ENCODE measurements at regions not wholly inside any gene's neighbourhood (a gene's known extent, or its start where the extent isn't known, plus 50 kb on each side); places are given as distances from the start of the nearest gene placed in this dataset.

GRCh38 chr12:62098132-62098531, 162.1 kb upstream of the USP15 start:
- no peak for FAIRE-seq

More at GRCh38 chr12:62098132-62098531, 162.1 kb upstream of the USP15 start:
- H3K9me1 ChIP-seq (ENCODE audit: control insufficient read depth, insufficient read depth, low read length): no peaks in the 10 kb centered on the region
- H3K9me3 ChIP-seq (replicated peaks; ENCODE audit: control insufficient read depth, insufficient read depth, low read depth, low read length): no peaks in the 10 kb centered on the region
- H3K4me3 ChIP-seq: no peak overlapping the region
- in situ Hi-C loops (cut with MboI): no loop called here
- 0% methylated on average over 3 of the region's 3 CpGs for WGBS (ENCODE audit: insufficient coverage, low coverage, missing lambda C conversion rate)
- TF ChIP-seq KLF1 (tag; IDR thresholded peaks at IDR 0.05): no peak
- TF ChIP-seq DLX4 (CRISPR knock-in tag; IDR thresholded peaks at IDR 0.05): no peak
- no peak for TF ChIP-seq CBFA2T2 (conservative IDR thresholded peaks at IDR 0.05)
- no peak for TF ChIP-seq NEUROD1 (IDR thresholded peaks at IDR 0.05; ENCODE audit: borderline replicate concordance, low read depth, low read length, partially characterized antibody)
- no peak for TF ChIP-seq ATF2 (CRISPR knock-in tag; IDR thresholded peaks at IDR 0.05)
- TF ChIP-seq NBN (IDR thresholded peaks at IDR 0.05; ENCODE audit: low read depth): no peak
- no peak for TF ChIP-seq ZNF830 (CRISPR knock-in tag; IDR thresholded peaks at IDR 0.05)
- TF ChIP-seq, protein P1, sequence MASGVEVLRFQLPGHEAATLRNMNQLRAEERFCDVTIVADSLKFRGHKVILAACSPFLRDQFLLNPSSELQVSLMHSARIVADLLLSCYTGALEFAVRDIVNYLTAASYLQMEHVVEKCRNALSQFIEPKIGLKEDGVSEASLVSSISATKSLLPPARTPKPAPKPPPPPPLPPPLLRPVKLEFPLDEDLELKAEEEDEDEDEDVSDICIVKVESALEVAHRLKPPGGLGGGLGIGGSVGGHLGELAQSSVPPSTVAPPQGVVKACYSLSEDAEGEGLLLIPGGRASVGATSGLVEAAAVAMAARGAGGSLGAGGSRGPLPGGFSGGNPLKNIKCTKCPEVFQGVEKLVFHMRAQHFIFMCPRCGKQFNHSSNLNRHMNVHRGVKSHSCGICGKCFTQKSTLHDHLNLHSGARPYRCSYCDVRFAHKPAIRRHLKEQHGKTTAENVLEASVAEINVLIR (CRISPR knock-in tag; IDR thresholded peaks at IDR 0.05): no peak
- TF ChIP-seq MEF2D (tag; conservative IDR thresholded peaks at IDR 0.05; ENCODE audit: low read depth): no peak
- no peak for TF ChIP-seq GABPB2 (CRISPR knock-in tag; conservative IDR thresholded peaks at IDR 0.05)
- TF ChIP-seq RHOXF2B (CRISPR knock-in tag; conservative IDR thresholded peaks at IDR 0.05): no peak
- TF ChIP-seq CHD1 (IDR thresholded peaks at IDR 0.05; ENCODE audit: low read length): no peak
- TF ChIP-seq, protein P2, sequence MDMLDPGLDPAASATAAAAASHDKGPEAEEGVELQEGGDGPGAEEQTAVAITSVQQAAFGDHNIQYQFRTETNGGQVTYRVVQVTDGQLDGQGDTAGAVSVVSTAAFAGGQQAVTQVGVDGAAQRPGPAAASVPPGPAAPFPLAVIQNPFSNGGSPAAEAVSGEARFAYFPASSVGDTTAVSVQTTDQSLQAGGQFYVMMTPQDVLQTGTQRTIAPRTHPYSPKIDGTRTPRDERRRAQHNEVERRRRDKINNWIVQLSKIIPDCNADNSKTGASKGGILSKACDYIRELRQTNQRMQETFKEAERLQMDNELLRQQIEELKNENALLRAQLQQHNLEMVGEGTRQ (CRISPR knock-in tag; IDR thresholded peaks at IDR 0.05): peak; percentile 69
- peak; percentile 49 for TF ChIP-seq NFYB (IDR thresholded peaks at IDR 0.05; ENCODE audit: extremely low read depth, insufficient read length)
- H3K27me3 ChIP-seq (ENCODE audit: control insufficient read depth in 2 of 2, insufficient read depth in 2 of 2, low read length in 2 of 2): no peaks in the 10 kb centered on the region
- no peak overlapping the region for H3K4me2 ChIP-seq (ENCODE audit: insufficient read depth, low read length)
- H3K36me3 ChIP-seq (ENCODE audit: control insufficient read depth, insufficient read depth, low read length): no peaks in the 10 kb centered on the region
- no peak overlapping the region for H3K9ac ChIP-seq (ENCODE audit: insufficient read depth in 1 of 2, low read depth in 2 of 2, low read length in 2 of 2)
- H3K27ac ChIP-seq (ENCODE audit: extremely low read depth, low read depth, low read length): no peak overlapping the region
- intact Hi-C loops (cut with micrococcal nuclease): no loop called here
- ChIA-PET CTCF (ENCODE audit: low intra/inter-chr PET ratio) (no interaction called here), POLR2A (interaction anchor here (1.0 kb wide), 1 partner anchor 10 kb away, joined by 3 read pairs; no protein-coding TSS in a partner anchor)
- BruUV-seq (replicated peaks): no TSS peak
- no peaks in the 10 kb centered on the region for H3K79me2 ChIP-seq (ENCODE audit: control insufficient read depth, insufficient read depth, low read length)
- no peaks in the 10 kb centered on the region for H4K20me1 ChIP-seq (replicated peaks; ENCODE audit: control insufficient read depth, insufficient read depth, low read length)
- H2AFZ ChIP-seq (ENCODE audit: low read depth, low read length): no peak overlapping the region
- DNase-seq (ENCODE audit: extremely low read depth in 1 of 4, low spot score in 3 of 4): peak; percentile 2 to 20 (median 14)
- H3K4me1 ChIP-seq (replicated peaks in 1 of 2; ENCODE audit: control insufficient read depth in 2 of 2, insufficient read depth in 2 of 2, low read length in 2 of 2): no peaks in the 10 kb centered on the region
- ATAC-seq: no peak

Data from K562 (cell line).